HG02973 (cell line): ENCODE measurements at regions not wholly inside any gene's neighbourhood (a gene's known extent, or its start where the extent isn't known, plus 50 kb on each side); places are given as distances from the start of the nearest gene placed in this dataset.
"Not testable (repeated sequence)": the region's sequence is repeated elsewhere in the genome, so short reads cannot be mapped to it uniquely, and the experiment has no call there.

Experiments
- ATAC-seq: cut with Tn5 transposase; IDR thresholded peaks from one replicate; pipeline ENCODE4 v1.9.1; 2021; ENCODE audit warnings: moderate library complexity; ENCODE audit not compliant: unreplicated experiment

DNA sequence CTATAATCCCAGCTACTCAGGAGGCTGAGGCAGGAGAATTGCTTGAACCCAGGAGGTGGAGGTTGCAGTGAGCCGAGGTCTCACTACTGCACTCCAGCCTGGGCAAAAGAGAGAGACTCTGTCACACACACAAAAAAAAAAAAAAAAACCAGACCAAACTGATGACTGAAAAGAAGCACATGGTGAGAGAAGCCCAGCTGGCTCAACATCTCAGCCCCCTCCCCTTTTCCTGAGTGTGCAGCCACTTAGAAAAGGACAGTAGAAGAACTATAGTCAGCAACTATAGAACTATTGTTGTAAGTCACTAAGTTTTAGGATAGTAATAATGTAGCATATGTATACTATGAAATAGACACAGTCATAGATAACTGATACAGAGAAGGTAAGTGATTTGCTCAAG lies 87.2 kb upstream of the RALGPS2 start:
- no peak for ATAC-seq

GRCh38 chr1:178639326-178639725 lies 85.7 kb upstream of the RALGPS2 start:
- no peak for ATAC-seq

DNA sequence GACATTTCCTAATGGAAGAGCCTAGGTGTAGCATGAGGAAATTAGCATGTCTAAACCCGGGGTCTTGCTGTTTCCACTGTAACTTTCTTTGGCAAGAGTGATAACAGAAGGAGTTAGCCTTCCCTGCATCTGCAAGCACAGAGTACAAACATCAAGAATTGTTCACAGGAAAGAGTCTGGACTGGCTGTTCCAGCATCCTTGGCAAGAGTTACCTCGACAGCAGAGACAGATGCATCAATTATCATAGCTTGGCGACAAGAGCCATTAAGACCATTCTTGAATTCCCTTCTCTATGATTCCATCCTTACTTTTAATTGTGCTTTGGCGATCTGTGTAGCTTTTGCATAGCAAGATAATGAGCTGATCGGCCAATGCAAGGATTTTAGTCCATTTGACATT lies 82.8 kb upstream of the RALGPS2 start:
- no peak for ATAC-seq

DNA sequence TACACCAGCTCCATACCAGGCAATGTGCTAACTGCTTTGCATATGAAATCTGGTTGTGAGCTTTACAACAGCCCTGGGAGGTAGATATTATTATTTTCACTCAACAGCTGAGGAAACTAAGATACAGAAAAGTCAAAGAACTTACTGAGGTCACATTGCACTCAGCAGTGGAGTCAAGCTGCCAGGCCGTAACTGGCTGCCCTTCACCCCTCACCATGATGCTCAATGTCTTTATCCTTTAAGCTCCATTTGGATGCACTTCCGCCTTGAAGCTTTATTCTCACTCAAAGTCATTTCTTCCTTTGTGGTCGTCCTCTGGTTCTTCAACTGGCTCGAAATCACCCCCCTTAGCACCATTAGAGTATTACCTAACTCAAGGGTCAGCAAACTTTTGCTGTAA lies 81.7 kb upstream of the RALGPS2 start:
- ATAC-seq = no peak

DNA sequence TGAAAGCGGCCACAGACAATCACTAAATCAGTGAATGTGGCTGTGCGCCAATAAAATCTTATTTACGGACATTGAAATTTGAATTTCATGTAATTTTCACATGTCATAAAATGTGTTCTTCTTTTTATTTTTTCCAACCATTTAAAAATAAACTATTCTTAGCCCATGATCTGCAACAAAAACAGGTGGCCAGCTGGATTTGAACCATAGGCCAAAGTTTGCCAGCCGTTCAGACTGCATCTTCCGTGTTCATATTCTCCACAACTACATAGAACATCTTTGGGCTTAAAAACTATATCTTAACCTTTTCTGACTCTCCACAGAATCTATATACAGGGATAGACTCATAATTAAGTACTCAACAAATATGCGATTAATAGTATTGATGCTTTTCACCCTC lies 81.2 kb upstream of the RALGPS2 start:
- no peak for ATAC-seq

- no peak for ATAC-seq
Observed at GRCh38 chr1:178644308-178645120, 80.5 kb upstream of the RALGPS2 start.

- no peak for ATAC-seq
Observed at GRCh38 chr1:178645157-178645807, 79.8 kb upstream of the RALGPS2 start.

DNA sequence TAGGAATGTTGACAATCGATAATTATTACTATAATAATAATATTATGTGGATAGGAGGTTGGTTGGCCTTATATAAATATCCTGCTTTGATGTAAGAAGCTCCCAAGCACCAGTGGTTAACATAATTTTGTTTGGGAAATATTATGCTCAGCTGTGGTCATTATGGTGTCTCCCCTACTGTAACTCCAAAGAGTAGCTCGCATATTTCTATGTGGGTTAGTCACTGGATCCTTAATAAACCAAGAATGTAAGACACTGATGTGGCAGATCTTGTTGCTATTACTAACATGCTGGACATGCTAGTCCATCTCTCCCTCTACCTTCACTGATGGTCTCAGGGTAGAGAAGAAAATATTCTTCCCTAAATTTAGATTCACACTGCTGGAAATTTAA lies 79.2 kb upstream of the RALGPS2 start:
- no peak for ATAC-seq

DNA sequence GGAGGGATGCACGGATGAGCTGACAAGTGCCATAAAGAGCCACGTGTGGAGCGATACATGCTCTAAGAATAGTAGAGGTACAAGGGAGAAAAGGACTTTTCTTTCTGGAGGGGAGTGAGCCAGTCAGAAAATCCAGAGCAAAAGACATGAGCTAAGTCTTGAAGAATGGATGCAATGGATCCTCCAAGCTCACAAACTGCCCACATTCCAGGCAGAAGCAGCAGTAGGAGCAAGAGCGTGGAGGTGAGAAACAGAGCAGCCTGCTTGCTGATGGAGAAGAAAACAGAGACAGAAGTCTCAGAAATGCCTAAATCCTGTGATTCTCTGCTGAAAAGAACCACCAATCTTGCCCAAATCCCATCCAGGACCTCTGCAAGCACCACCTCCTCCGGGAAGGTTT lies 78.2 kb upstream of the RALGPS2 start:
- no peak for ATAC-seq

DNA sequence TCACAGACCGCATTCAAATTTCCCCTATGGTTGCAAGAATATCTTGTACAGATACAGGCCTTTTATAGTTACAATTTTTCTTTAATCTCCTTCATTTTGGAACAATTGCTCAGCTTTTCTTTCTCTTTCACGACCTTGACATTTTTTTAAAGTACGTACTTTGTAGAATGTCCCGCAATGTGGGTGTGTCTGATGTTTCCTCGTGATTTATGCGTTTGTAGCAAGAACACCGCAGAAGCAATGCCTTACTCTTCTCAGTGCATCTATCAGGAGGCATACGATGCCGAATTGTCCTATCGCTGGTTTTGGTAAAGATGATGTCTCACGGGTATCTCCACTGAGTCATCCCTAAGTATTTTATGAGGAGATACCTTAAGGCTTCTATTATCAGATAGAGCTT lies 76.9 kb upstream of the RALGPS2 start:
- ATAC-seq = no peak

DNA sequence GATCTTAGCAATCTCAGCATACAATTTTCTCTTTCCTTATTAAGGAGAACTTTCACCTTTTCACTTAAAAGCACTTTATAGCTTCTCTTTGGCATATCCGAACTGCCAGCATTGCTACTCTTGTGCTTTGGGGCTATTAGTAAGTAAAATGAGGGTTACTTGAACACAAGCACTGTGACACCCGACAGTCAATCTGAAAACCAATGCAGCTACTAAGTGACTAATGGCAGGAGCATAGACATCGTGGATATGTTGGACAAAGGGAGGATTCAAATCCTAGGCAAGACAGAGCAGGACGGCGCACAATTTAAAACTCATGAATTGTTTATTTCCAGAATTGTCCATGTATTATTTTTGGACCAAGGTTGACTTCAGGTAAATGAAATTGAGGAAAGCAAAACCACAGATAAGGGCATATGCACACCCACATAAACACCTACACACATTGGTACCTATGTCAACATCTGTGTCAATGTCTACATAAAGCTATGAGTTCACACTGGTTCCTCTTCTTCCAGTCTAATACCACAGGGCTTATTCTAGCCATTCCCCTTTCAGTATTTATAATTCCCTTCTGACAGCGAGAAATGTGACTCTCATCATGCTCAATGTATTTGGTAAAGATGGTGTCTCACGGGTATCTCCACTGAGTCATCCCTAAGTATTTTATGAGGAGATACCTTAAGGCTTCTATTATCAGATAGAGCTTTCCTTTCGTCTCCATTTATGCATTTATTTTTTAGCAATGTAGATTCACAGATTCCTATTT lies 75.3 kb upstream of the RALGPS2 start:
- ATAC-seq = no peak

GRCh38 chr1:178650934-178651511 lies 74.0 kb upstream of the RALGPS2 start:
- no peak for ATAC-seq

- ATAC-seq = no peak
Observed at GRCh38 chr1:178651742-178652141, 73.3 kb upstream of the RALGPS2 start.

GRCh38 chr1:178652506-178653490 lies 72.2 kb upstream of the RALGPS2 start:
- ATAC-seq = no peak

GRCh38 chr1:178659789-178660208 lies 65.2 kb upstream of the RALGPS2 start:
- ATAC-seq = peak; percentile 56

DNA sequence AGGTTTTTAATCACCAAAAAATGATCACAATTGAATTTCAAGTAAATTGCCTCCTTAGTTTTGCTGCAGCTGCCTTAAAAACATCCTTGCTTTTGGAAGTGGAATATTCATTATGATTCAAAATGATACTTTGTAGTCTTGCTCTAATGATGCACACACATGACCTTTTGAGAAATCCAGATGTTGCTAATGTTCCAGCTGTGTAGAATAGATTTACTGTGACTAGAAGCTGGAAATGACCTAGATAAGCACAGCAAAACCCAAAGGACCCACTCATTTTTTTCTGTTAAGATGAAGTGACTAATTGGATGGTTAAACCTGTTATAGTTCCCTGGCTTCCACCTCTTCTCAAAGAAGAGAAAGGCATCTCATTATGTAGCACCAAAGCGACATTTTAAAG lies 64.6 kb upstream of the RALGPS2 start:
- ATAC-seq = no peak

DNA sequence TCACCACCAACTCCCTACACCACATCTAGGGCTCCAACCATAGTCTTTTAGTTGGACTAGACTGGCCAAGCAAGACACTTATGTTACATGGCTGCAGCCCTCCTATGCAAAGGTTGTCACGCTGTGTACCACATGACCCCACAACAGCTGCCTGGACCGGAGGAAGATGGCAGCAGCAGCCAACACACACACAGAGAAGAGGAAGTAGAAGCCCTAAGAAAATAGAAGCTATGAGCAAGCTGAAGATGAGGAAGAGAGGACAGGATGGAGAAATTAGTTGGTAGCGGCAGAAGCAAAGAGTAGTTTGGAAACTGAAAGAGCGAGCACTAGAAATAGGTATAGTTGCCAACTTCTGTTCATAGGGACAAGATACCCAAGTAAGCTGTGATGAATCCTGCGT lies 60.8 kb upstream of the RALGPS2 start:
- ATAC-seq = peak; percentile 64

GRCh38 chr1:178665579-178665978 lies 59.5 kb upstream of the RALGPS2 start:
- ATAC-seq = no peak

DNA sequence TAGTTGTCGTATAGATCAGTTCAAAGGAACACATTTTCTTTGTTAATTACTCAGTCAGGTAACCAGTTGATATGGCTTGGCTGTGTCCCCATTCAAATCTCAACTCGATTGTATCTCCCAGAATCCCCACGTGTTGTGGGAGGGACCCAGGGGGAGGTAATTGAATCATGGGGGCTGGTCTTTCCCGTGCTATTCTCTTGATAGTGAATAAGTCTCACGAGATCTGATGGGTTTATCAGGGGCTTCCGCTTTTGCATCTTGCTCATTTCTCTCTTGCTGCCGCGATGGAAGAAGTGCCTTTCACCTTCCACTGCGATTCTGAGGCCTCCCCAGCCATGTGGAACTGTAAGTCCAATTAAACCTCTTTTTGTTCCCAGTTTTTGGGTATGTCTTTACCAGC lies 58.2 kb upstream of the RALGPS2 start:
- not testable (repeated sequence) for ATAC-seq

DNA sequence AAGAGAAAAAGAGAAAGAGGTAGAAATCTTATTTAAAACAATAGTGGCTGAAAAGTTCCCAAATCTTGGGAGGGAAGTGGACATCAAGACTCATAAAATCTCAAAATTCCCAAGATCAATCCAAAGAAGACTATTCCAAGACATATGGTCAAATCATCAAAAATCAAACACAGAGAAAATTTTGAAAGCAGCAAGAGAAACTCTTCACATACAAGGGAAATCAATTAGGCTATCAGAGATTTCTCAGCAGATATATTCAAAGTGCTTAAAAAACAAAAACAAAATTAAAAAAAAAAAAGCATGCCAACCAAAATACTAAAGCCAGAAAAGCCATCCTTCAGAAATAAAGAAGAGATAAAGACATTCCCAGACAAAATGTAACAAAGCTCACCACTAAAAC lies 52.6 kb upstream of the RALGPS2 start:
- no peak for ATAC-seq
